GM18907 (cell line): ENCODE measurements at regions not wholly inside any gene's neighbourhood (a gene's known extent, or its start where the extent isn't known, plus 50 kb on each side); places are given as distances from the start of the nearest gene placed in this dataset.
"Not testable (repeated sequence)": the region's sequence is repeated elsewhere in the genome, so short reads cannot be mapped to it uniquely, and the experiment has no call there.

ENCODE experiments used
- ATAC-seq: cut with Tn5 transposase; IDR thresholded peaks from one replicate; pipeline ENCODE4 v1.9.1; 2021; ENCODE audit warnings: mild to moderate bottlenecking, moderate library complexity; ENCODE audit not compliant: unreplicated experiment

GRCh38 chr12:58677833-58678232 is 242.5 kb downstream of the LRIG3 start:
- not testable (repeated sequence) for ATAC-seq

- ATAC-seq = no peak
Measured at GRCh38 chr12:58678753-58679152, 241.6 kb downstream of the LRIG3 start.

- no peak for ATAC-seq
Measured at GRCh38 chr12:58681730-58682129, 238.6 kb downstream of the LRIG3 start.

- ATAC-seq = no peak
Measured at GRCh38 chr12:58695263-58695662, 225.0 kb downstream of the LRIG3 start.

- no peak for ATAC-seq
Measured at GRCh38 chr12:58701536-58701935, 218.8 kb downstream of the LRIG3 start.

GRCh38 chr12:58703866-58704265 is 216.4 kb downstream of the LRIG3 start:
- no peak for ATAC-seq

- not testable (repeated sequence) for ATAC-seq
Measured at GRCh38 chr12:58704770-58705169, 215.5 kb downstream of the LRIG3 start.

GRCh38 chr12:58710901-58711300 is 209.4 kb downstream of the LRIG3 start:
- ATAC-seq = no peak

- no peak for ATAC-seq
Measured at GRCh38 chr12:58711974-58712373, 208.3 kb downstream of the LRIG3 start.

- ATAC-seq = no peak
Measured at GRCh38 chr12:58712976-58713375, 207.3 kb downstream of the LRIG3 start.

GRCh38 chr12:58719161-58719560 is 201.1 kb downstream of the LRIG3 start:
- ATAC-seq = no peak

GRCh38 chr12:58720421-58720820 is 199.9 kb downstream of the LRIG3 start:
- no peak for ATAC-seq

- no peak for ATAC-seq
Measured at GRCh38 chr12:58725400-58726105, 194.8 kb downstream of the LRIG3 start.

GRCh38 chr12:58727521-58727920 is 192.8 kb downstream of the LRIG3 start:
- ATAC-seq = no peak

- no peak for ATAC-seq
Measured at GRCh38 chr12:58728397-58728796, 191.9 kb downstream of the LRIG3 start.

- ATAC-seq = no peak
Measured at GRCh38 chr12:58731096-58731495, 189.2 kb downstream of the LRIG3 start.

- no peak for ATAC-seq
Measured at GRCh38 chr12:58732894-58733293, 187.4 kb downstream of the LRIG3 start.

GRCh38 chr12:58741226-58741625 is 179.1 kb downstream of the LRIG3 start:
- no peak for ATAC-seq

GRCh38 chr12:58745348-58746125 is 174.8 kb downstream of the LRIG3 start:
- no peak for ATAC-seq

GRCh38 chr12:58747533-58747932 is 172.8 kb downstream of the LRIG3 start:
- ATAC-seq = no peak

- no peak for ATAC-seq
Measured at GRCh38 chr12:58750484-58750883, 169.8 kb downstream of the LRIG3 start.

- no peak for ATAC-seq
Measured at GRCh38 chr12:58757422-58757821, 162.9 kb downstream of the LRIG3 start.
